WI38 (cell line): ENCODE measurements at regions not wholly inside any gene's neighbourhood (a gene's known extent, or its start where the extent isn't known, plus 50 kb on each side); places are given as distances from the start of the nearest gene placed in this dataset.
"Not testable (repeated sequence)": the region's sequence is repeated elsewhere in the genome, so short reads cannot be mapped to it uniquely, and the experiment has no call there.

Source experiments
- H3K4me3 ChIP-seq: 2 replicates; pipeline ENCODE4 v1.5.1; 2011; ENCODE audit warnings: low read depth, mild to moderate bottlenecking, control low read depth, low read length
- TF ChIP-seq, protein P1 (sequence below): IDR thresholded peaks from 2 replicates; pipeline ENCODE4 v1.5.1; 2012; ENCODE audit warnings: low read depth, mild to moderate bottlenecking, control low read depth, low read length

DNA sequence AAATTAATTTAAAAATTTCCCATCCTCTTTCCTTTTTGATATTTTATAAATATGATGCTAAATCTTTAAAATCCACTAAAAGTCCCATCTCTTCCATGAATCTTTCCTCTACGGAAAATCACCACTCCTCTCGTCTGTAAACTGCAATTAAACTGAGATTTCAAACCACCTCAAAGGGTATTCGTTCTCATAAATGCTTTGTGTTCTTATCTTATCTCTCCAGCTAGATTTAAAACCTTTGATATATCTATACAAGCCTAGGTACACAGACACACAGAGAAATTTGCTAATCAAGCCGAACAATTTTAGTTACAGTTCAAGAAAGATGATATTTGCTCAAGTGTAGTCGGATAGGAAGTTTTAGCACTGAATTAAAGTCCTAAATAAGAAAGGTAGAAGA, 214.6 kb upstream of the PRDM1 start:
- no peak overlapping the region for H3K4me3 ChIP-seq
- TF ChIP-seq, protein P1, sequence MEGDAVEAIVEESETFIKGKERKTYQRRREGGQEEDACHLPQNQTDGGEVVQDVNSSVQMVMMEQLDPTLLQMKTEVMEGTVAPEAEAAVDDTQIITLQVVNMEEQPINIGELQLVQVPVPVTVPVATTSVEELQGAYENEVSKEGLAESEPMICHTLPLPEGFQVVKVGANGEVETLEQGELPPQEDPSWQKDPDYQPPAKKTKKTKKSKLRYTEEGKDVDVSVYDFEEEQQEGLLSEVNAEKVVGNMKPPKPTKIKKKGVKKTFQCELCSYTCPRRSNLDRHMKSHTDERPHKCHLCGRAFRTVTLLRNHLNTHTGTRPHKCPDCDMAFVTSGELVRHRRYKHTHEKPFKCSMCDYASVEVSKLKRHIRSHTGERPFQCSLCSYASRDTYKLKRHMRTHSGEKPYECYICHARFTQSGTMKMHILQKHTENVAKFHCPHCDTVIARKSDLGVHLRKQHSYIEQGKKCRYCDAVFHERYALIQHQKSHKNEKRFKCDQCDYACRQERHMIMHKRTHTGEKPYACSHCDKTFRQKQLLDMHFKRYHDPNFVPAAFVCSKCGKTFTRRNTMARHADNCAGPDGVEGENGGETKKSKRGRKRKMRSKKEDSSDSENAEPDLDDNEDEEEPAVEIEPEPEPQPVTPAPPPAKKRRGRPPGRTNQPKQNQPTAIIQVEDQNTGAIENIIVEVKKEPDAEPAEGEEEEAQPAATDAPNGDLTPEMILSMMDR: no peak

DNA sequence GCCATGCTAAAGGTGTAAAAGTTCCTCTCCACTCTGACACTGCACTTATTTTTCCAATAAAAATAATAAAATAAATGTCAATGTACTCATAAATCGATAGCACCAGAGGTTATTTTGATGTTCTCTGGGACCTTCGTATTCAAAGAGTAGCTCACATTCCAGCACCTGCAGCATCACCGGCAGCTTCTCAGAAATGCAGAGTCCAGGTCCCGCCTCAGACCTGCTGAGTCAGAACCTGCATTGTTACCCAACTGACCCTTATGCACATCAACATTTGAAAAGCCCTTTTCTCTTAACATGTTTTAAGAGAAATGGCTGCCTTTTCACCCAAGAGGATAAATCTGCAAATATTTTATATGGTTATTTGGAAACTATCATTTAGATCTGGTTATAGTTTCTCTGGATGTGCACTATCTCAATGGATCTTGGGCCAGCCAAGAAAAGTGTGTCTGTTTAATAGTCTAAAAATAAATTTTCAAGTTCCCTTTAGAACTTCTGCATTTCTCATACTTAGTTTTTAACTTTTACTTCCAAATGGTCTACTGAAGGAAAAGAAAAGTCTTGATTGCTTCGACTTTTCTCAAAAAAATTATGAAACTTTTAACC, 216.2 kb upstream of the PRDM1 start:
- TF ChIP-seq, protein P1: no peak

DNA sequence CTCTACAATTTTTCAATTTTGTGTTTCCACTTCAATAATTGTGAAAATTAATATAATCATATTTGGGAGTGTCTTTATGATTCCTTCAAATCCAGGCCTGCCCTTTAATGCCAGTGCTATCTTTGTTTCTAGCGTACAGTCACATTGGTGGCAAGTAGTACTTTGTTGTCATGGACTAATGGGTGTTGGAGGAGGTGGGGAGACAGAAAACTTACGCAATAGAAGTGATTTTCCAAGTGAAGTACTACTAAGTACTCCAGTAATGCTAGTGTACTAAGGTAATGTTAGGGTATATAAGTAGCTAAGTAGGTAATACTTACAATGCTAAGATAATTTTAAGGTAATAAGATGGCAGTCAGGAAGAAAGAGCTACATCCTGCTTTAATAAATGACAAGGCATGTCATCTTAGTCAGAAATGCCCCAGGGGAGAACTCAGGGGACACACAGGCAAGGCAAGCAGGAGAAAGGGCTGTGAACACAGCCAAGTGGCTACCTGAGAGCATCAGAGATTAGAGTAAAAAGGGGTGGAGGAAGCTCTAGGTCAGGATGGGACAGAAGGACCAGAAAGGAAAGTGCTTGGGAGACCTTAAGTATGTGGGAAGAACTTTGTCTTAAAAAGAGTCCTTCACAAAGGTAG, 217.2 kb upstream of the PRDM1 start:
- TF ChIP-seq, protein P1: no peak
- no peak overlapping the region for H3K4me3 ChIP-seq

More for the DNA sequence above, 216.2 kb upstream of the PRDM1 start:
- H3K4me3 ChIP-seq: no peak overlapping the region

DNA sequence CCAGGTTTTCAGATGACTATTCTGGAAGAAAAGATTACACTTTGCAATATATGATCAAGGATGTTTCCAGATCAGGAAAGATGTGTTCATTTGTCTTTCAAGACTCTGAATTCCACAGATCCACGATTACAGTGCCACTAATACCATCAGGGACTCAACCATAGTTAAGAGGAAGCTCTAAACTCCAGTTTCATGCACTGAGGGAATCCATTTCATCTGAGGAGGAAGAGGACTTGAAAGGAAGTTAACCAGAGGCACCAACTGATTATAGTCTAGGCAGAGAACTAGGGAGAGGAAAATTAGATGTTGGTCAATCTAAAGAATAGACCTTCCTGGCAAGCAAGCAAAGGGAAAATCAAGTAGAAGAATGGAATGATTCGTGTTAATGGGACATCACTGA, 218.3 kb upstream of the PRDM1 start:
- TF ChIP-seq, protein P1: no peak
- H3K4me3 ChIP-seq: no peak overlapping the region

DNA sequence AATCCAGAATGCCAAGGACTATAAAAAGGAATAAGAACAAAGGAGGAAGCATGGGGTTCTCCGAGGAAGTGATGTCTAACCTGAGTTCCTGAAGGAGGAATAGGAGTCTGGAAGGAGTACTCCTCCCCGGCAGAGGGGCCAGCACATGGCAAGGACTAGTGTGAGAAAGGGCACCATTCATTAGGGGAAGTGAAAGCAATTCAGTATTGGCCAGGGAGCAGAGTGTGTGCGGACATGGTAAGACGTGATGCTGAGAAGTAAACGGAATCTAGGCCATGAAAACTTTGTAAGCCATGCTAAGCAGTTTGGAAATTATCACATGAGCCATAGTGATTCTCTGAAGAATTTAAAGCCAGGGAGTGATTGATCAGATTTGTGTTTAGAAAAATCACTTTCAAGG, 218.9 kb upstream of the PRDM1 start:
- TF ChIP-seq, protein P1: no peak
- H3K4me3 ChIP-seq: no peak overlapping the region

DNA sequence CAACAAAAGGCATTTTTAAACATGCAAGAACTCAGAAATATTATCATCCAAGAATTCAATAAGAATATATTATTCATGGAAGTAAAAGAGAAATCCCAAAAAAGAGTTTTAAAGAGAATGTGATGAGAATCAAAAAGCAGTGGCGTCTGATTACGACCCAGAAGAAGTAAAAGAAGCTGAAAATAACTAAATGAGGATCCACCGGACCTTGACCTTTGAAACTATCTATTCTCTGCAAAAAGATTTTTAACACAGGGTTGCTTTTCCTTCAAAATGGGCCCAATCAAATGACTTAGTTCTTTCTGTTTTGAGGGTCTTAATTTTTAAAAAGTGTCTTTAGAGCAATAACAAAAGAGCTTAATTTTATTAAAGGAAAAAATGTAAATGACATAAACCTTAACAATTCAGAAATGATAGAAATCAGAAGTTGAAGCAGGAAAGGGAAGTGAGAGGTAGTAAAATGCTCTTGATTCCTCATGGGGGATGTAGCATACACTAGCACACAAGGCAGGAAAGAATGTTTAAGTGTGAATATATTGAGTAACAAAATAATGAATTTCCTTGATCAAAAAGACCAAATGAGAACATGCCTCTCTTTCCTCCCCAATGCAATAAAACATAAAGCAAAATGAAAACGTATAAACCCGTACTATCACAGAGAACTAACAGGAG, 223.1 kb upstream of the PRDM1 start:
- TF ChIP-seq, protein P1: no peak
- H3K4me3 ChIP-seq: no peak overlapping the region

DNA sequence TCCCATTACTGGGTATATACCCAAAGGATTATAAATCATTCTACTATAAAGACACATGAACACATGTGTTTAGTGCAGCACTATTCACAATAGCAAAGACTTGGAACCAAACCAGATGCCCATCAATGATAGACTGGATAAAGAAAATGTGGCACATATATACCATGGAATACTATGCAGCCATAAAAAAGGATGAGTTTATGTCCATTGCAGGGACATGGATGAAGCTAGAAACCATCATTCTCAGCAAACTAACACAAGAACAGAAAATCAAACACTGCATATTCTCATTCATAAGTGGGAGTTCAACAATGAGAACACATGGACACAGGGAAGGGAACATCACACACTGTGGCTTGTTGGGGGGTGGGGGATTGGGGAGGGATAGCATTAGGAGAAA, 225.2 kb upstream of the PRDM1 start:
- not testable (repeated sequence) for H3K4me3 ChIP-seq
